ENCODE measurements at regions not wholly inside any gene's neighbourhood (a gene's known extent, or its start where the extent isn't known, plus 50 kb on each side); places are given as distances from the start of the nearest gene placed in this dataset.

DNA sequence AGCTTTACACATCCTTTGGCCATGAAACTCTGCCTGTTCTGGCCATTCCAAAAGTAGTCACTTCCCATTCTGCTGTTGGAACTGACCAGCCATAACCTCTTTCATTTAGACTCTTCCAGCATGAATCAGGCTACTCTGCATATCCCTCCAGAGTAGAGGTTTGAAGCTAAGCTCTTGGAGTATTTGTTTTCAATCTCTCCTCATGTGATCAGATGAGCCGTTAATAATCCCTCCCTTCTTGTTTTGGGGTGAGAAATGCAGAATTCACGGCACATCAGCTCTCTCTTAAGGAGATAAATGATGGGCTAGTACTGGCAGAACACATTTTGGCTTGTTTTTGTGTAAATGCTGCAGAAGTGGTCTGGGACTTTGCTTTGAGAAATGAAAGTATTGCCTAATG lies 519.9 kb downstream of the PCDH17 start:
- Histone ChIP-seq H3F3A (replicated peaks; ENCODE audit: low read depth) (no peaks in the 10 kb centered on the region), H3K27me3 (ENCODE audit: insufficient read depth) (no peaks in the 10 kb centered on the region), H2AFZ (peak overlapping the region; percentile 15; the same call in 1 of the 2 replicates), H4K20me1 (replicated peaks; ENCODE audit: insufficient read depth) (no peaks in the 10 kb centered on the region), H3K4me1 (ENCODE audit: insufficient read depth) (no peaks in the 10 kb centered on the region), H3K9me2 (ENCODE audit: insufficient read depth) (no peaks in the 10 kb centered on the region), H3K4me3 (no peak overlapping the region), H3K27ac (ENCODE audit: low read depth) (no peak overlapping the region), H3K79me2 (replicated peaks; ENCODE audit: insufficient read depth) (no peaks in the 10 kb centered on the region), H3K36me3 (ENCODE audit: insufficient read depth) (no peaks in the 10 kb centered on the region), H3K4me2 (no peak overlapping the region)
- peaks cover 2% of the 10 kb centered on the region for H3K27me3 Mint-ChIP-seq (ENCODE audit: insufficient read depth, low read depth, poor library complexity)
- ATAC-seq (no peak), DNase-seq (ENCODE audit: low spot score) (no peak)
- no peaks in the 10 kb centered on the region for H3K4me1 Mint-ChIP-seq
- no peaks in the 10 kb centered on the region for H3K9me3 Mint-ChIP-seq
- TF ChIP-seq POLR2AphosphoS5 (IDR thresholded peaks at IDR 0.05; ENCODE audit: low read depth): no peak
- TF ChIP-seq, protein P1, sequence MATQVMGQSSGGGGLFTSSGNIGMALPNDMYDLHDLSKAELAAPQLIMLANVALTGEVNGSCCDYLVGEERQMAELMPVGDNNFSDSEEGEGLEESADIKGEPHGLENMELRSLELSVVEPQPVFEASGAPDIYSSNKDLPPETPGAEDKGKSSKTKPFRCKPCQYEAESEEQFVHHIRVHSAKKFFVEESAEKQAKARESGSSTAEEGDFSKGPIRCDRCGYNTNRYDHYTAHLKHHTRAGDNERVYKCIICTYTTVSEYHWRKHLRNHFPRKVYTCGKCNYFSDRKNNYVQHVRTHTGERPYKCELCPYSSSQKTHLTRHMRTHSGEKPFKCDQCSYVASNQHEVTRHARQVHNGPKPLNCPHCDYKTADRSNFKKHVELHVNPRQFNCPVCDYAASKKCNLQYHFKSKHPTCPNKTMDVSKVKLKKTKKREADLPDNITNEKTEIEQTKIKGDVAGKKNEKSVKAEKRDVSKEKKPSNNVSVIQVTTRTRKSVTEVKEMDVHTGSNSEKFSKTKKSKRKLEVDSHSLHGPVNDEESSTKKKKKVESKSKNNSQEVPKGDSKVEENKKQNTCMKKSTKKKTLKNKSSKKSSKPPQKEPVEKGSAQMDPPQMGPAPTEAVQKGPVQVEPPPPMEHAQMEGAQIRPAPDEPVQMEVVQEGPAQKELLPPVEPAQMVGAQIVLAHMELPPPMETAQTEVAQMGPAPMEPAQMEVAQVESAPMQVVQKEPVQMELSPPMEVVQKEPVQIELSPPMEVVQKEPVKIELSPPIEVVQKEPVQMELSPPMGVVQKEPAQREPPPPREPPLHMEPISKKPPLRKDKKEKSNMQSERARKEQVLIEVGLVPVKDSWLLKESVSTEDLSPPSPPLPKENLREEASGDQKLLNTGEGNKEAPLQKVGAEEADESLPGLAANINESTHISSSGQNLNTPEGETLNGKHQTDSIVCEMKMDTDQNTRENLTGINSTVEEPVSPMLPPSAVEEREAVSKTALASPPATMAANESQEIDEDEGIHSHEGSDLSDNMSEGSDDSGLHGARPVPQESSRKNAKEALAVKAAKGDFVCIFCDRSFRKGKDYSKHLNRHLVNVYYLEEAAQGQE (IDR thresholded peaks at IDR 0.05; ENCODE audit: unreplicated experiment): no peak
- TF ChIP-seq, protein P2, sequence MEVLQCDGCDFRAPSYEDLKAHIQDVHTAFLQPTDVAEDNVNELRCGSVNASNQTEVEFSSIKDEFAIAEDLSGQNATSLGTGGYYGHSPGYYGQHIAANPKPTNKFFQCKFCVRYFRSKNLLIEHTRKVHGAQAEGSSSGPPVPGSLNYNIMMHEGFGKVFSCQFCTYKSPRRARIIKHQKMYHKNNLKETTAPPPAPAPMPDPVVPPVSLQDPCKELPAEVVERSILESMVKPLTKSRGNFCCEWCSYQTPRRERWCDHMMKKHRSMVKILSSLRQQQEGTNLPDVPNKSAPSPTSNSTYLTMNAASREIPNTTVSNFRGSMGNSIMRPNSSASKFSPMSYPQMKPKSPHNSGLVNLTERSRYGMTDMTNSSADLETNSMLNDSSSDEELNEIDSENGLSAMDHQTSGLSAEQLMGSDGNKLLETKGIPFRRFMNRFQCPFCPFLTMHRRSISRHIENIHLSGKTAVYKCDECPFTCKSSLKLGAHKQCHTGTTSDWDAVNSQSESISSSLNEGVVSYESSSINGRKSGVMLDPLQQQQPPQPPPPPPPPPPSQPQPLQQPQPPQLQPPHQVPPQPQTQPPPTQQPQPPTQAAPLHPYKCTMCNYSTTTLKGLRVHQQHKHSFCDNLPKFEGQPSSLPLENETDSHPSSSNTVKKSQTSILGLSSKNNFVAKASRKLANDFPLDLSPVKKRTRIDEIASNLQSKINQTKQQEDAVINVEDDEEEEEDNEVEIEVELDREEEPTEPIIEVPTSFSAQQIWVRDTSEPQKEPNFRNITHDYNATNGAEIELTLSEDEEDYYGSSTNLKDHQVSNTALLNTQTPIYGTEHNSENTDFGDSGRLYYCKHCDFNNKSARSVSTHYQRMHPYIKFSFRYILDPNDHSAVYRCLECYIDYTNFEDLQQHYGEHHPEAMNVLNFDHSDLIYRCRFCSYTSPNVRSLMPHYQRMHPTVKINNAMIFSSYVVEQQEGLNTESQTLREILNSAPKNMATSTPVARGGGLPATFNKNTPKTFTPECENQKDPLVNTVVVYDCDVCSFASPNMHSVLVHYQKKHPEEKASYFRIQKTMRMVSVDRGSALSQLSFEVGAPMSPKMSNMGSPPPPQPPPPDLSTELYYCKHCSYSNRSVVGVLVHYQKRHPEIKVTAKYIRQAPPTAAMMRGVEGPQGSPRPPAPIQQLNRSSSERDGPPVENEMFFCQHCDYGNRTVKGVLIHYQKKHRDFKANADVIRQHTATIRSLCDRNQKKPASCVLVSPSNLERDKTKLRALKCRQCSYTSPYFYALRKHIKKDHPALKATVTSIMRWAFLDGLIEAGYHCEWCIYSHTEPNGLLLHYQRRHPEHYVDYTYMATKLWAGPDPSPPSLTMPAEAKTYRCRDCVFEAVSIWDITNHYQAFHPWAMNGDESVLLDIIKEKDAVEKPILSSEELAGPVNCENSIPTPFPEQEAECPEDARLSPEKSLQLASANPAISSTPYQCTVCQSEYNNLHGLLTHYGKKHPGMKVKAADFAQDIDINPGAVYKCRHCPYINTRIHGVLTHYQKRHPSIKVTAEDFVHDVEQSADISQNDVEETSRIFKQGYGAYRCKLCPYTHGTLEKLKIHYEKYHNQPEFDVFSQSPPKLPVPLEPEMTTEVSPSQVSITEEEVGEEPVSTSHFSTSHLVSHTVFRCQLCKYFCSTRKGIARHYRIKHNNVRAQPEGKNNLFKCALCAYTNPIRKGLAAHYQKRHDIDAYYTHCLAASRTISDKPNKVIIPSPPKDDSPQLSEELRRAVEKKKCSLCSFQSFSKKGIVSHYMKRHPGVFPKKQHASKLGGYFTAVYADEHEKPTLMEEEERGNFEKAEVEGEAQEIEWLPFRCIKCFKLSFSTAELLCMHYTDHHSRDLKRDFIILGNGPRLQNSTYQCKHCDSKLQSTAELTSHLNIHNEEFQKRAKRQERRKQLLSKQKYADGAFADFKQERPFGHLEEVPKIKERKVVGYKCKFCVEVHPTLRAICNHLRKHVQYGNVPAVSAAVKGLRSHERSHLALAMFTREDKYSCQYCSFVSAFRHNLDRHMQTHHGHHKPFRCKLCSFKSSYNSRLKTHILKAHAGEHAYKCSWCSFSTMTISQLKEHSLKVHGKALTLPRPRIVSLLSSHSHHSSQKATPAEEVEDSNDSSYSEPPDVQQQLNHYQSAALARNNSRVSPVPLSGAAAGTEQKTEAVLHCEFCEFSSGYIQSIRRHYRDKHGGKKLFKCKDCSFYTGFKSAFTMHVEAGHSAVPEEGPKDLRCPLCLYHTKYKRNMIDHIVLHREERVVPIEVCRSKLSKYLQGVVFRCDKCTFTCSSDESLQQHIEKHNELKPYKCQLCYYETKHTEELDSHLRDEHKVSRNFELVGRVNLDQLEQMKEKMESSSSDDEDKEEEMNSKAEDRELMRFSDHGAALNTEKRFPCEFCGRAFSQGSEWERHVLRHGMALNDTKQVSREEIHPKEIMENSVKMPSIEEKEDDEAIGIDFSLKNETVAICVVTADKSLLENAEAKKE (CRISPR knock-in tag; IDR thresholded peaks at IDR 0.05): no peak
- H3K36me3 Mint-ChIP-seq (ENCODE audit: low read depth): no peaks in the 10 kb centered on the region
- no peak overlapping the region for H3K4me3 Mint-ChIP-seq
- no peak overlapping the region for H3K27ac Mint-ChIP-seq

Data from GM23338 (cell line).